IMR-90 (cell line): ENCODE measurements at regions not wholly inside any gene's neighbourhood (a gene's known extent, or its start where the extent isn't known, plus 50 kb on each side); places are given as distances from the start of the nearest gene placed in this dataset.

ENCODE experiments used
- ATAC-seq: fragments of 200-7000 bp; cut with Tn5 transposase; 2 replicates; pipeline ENCODE4 v1.9.1; 2020; ENCODE audit warnings: low read depth, mild to moderate bottlenecking, moderate library complexity
- BruUV-seq: library from RNA; stranded (reverse); fragments of 400-500 nt; replicated peaks from 2 replicates; lab custom pipeline; 2021; lab: Mats Ljungman, UMichigan
- CTCF ChIA-PET: fragments of 300-600 bp; formaldehyde crosslinking; extraction: SDS; loops from one replicate; lab custom pipeline; 2021; ENCODE audit warnings: antibody characterized with exemption; lab: Yijun Ruan, JAX
- POLR2A ChIA-PET: fragments of 300-600 bp; sonication (Branson Sonifier 250); formaldehyde crosslinking; loops from one replicate; lab custom pipeline; 2022; ENCODE audit warnings: antibody characterized with exemption; ENCODE audit not compliant: unreplicated experiment; lab: Charles Lee
- DNase-seq: peaks from one replicate; pipeline ENCODE4 v3.0.0; 2013
- H2AFZ ChIP-seq: replicated peaks from 2 replicates; pipeline ENCODE3; 2013; ENCODE audit warnings: low read length, mild to moderate bottlenecking; ENCODE audit not compliant: poor library complexity
- H2AK5ac ChIP-seq: 2 replicates; pipeline ENCODE4 v1.6.1; 2013; ENCODE audit warnings: low read depth, low read length, inconsistent platforms
- H2AK9ac ChIP-seq: replicated peaks from 2 replicates; pipeline ENCODE3; 2013; ENCODE audit warnings: mild to moderate bottlenecking, low read depth, low read length, moderate library complexity; ENCODE audit not compliant: poor library complexity
- H2BK120ac ChIP-seq: 2 replicates; pipeline ENCODE4 v1.6.1; 2013; ENCODE audit warnings: low read depth, low read length, inconsistent platforms
- H2BK15ac ChIP-seq: 3 replicates; pipeline ENCODE4 v1.6.1; 2013; ENCODE audit warnings: low read depth, low read length, inconsistent platforms
- H2BK20ac ChIP-seq: 2 replicates; pipeline ENCODE4 v1.6.1; 2013; ENCODE audit warnings: low read depth, mild to moderate bottlenecking, inconsistent platforms, low read length, moderate library complexity
- H2BK5ac ChIP-seq: 2 replicates; pipeline ENCODE4 v1.6.1; 2013; ENCODE audit warnings: mild to moderate bottlenecking, low read depth, low read length, inconsistent platforms; ENCODE audit not compliant: poor library complexity, severe bottlenecking
- H3K14ac ChIP-seq: replicated peaks from 2 replicates; pipeline ENCODE4 v1.6.1; 2013; ENCODE audit warnings: low read depth, low read length, inconsistent platforms
- H3K18ac ChIP-seq: 2 replicates; pipeline ENCODE4 v1.6.1; 2013; ENCODE audit warnings: low read depth, low read length, control low read depth
- H3K23ac ChIP-seq: 2 replicates; pipeline ENCODE4 v1.6.1; 2013; ENCODE audit warnings: low read depth, low read length, inconsistent platforms
- H3K27ac ChIP-seq: 2 replicates; pipeline ENCODE4 v1.5.1; 2013; ENCODE audit warnings: mild to moderate bottlenecking, control low read depth, low read length; ENCODE audit not compliant: insufficient read depth
- H3K27me3 ChIP-seq: 2 replicates; pipeline ENCODE4 v1.6.1; 2013; ENCODE audit warnings: low read length; ENCODE audit not compliant: control insufficient read depth, insufficient read depth
- H3K36me3 ChIP-seq: 2 replicates; pipeline ENCODE4 v1.6.1; 2013; ENCODE audit warnings: low read length, mixed read lengths; ENCODE audit not compliant: control insufficient read depth, insufficient read depth
- H3K4ac ChIP-seq: 2 replicates; pipeline ENCODE4 v1.6.1; 2013; ENCODE audit warnings: low read depth, low read length, inconsistent platforms
- H3K4me1 ChIP-seq: 2 replicates; pipeline ENCODE4 v1.6.1; 2013; ENCODE audit warnings: low read length, mixed read lengths; ENCODE audit not compliant: control insufficient read depth, insufficient read depth
- H3K4me2 ChIP-seq: 2 replicates; pipeline ENCODE4 v1.6.1; 2013; ENCODE audit warnings: low read depth, mild to moderate bottlenecking, control low read depth, low read length, moderate library complexity
- H3K4me3 ChIP-seq: 2 replicates; pipeline ENCODE4 v1.5.1; 2013; ENCODE audit warnings: low read depth, mild to moderate bottlenecking, control low read depth, low read length, moderate library complexity; ENCODE audit not compliant: insufficient read depth
- H3K56ac ChIP-seq: 2 replicates; pipeline ENCODE4 v1.6.1; 2013; ENCODE audit warnings: low read length, inconsistent platforms; ENCODE audit not compliant: insufficient read depth; ENCODE audit errors: extremely low read depth
- H3K79me1 ChIP-seq, 2 experiments: 2 replicates each; pipeline ENCODE4 v1.6.1; 2013; ENCODE audit warnings: low read length in 2 of 2, inconsistent platforms in 1 of 2, low read depth in 1 of 2
- H3K9ac ChIP-seq: 2 replicates; pipeline ENCODE4 v1.6.1; 2013; ENCODE audit warnings: low read depth, low read length, control low read depth
- H3K9me1 ChIP-seq: 2 replicates; pipeline ENCODE4 v1.6.1; 2013; ENCODE audit warnings: low read length, inconsistent platforms; ENCODE audit not compliant: insufficient read depth
- H3K9me3 ChIP-seq: 2 replicates; pipeline ENCODE4 v1.6.1; 2013; ENCODE audit warnings: low read length; ENCODE audit not compliant: control insufficient read depth, insufficient read depth
- H4K20me1 ChIP-seq: 2 replicates; pipeline ENCODE4 v1.6.1; 2013; ENCODE audit warnings: low read length, inconsistent platforms; ENCODE audit not compliant: insufficient read depth
- H4K5ac ChIP-seq: 2 replicates; pipeline ENCODE4 v1.6.1; 2013; ENCODE audit warnings: mild to moderate bottlenecking, low read depth, low read length, control low read depth
- H4K8ac ChIP-seq, 2 experiments: 2 replicates each; pipeline ENCODE4 v1.6.1; 2013; ENCODE audit warnings: low read depth in 2 of 2, low read length in 2 of 2, control low read depth in 1 of 2, inconsistent platforms in 1 of 2
- H4K91ac ChIP-seq: 2 replicates; pipeline ENCODE4 v1.6.1; 2013; ENCODE audit warnings: low read depth, low read length, inconsistent platforms; ENCODE audit not compliant: insufficient read depth
- NFE2L2 ChIP-seq: fragments of 150-350 bp; IDR thresholded peaks from 2 replicates; pipeline ENCODE4 v1.6.1; 2016; ENCODE audit warnings: low read depth, mild to moderate bottlenecking, low read length
- POLR2A ChIP-seq: IDR thresholded peaks from 2 replicates; pipeline ENCODE4 v1.6.1; 2012; ENCODE audit warnings: mild to moderate bottlenecking, low read depth, low read length
- WGBS, 2 experiments: methylation state at CpG; one replicate each; pipeline versions ENCODE4 v1.1.5 to v1.1.7; 2013; ENCODE audit warnings: missing lambda C conversion rate in 2 of 2; ENCODE audit not compliant: insufficient read length in 1 of 2; ENCODE audit errors: extremely low coverage in 2 of 2; 5-methylcytosine and 5-hydroxymethylcytosine counted together
- dilution Hi-C: fragments of 300-500 bp; cut with HindIII; formaldehyde crosslinking; loops from one replicate; pipeline ENCODE4 v1.14.3; 2018; ENCODE audit warnings: low sequenced_read_pairs; ENCODE audit not compliant: unreplicated experiment
- in situ Hi-C: fragments of 300-500 bp; cut with MboI; formaldehyde crosslinking; loops from 3 replicates; pipeline ENCODE4 v1.14.3; 2019; ENCODE audit warnings: low sequenced_read_pairs, inconsistent platforms, mixed read lengths
- intact Hi-C: fragments of 100-400 bp; cut with micrococcal nuclease; formaldehyde crosslinking; loops from 2 replicates; pipeline ENCODE4 v1.10.0; 2022
- TF ChIP-seq, protein P1 (sequence below): conservative IDR thresholded peaks from 2 replicates; pipeline ENCODE4 v1.5.1; 2012; ENCODE audit warnings: mild to moderate bottlenecking, low read depth, low read length, improper control_type of control experiment

DNA sequence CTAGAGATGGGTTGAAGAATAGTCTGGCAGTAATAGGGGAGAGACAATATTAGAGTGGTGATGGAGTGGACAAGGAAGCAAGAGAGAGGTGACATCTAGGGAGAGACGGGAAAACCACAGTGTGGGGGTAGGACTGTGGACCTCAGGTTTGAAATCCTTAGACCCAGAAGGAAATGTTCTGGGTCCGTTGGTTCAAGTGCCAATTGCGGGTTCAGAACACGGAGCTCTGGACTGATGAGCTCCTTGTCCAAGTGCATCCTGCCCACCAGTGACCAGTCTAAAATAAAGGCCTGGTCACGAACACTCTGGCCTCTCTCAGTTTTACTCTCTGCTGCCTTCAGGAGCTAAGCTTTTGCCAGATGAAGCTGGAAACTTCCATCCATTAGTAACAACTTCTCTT is 174.0 kb downstream of the LINC00237 start:
- in situ Hi-C loops, result no loop called here
- H2BK120ac ChIP-seq, result no peak overlapping the region
- intact Hi-C loops, result no loop called here
- dilution Hi-C loops, result no loop called here
- no peak for DNase-seq
- H3K9me3 ChIP-seq, result peaks cover 9% of the 10 kb centered on the region; the same call in 1 of the 2 replicates
- ATAC-seq, result no peak
- H3K36me3 ChIP-seq, result no peaks in the 10 kb centered on the region
- H3K4me1 ChIP-seq, result no peaks in the 10 kb centered on the region
- H4K8ac ChIP-seq, result no peak overlapping the region
- H3K18ac ChIP-seq, result no peak overlapping the region
- no peak overlapping the region for H3K23ac ChIP-seq
- no peak overlapping the region for H3K4me2 ChIP-seq
- no peak overlapping the region for H2AFZ ChIP-seq
- H2BK15ac ChIP-seq, result no peak overlapping the region
- no peaks in the 10 kb centered on the region for H3K9me1 ChIP-seq
- H4K91ac ChIP-seq, result no peak overlapping the region
- no peak overlapping the region for H3K9ac ChIP-seq
- ChIA-PET CTCF (interaction anchor here (0.7 kb wide), 1 partner anchor 35 kb away, joined by 4 read pairs; no protein-coding TSS in a partner anchor), POLR2A (no interaction called here)
- WGBS, 2 experiments, result no CpG with 5 or more reads among the region's 5 CpGs
- H3K56ac ChIP-seq, result no peak overlapping the region
- no peak overlapping the region for H4K5ac ChIP-seq
- no peak overlapping the region for H2AK5ac ChIP-seq
- no peak overlapping the region for H3K14ac ChIP-seq
- no peak overlapping the region for H3K27ac ChIP-seq
- no TSS peak for BruUV-seq
- no peaks in the 10 kb centered on the region for H3K27me3 ChIP-seq
- TF ChIP-seq, protein P1, sequence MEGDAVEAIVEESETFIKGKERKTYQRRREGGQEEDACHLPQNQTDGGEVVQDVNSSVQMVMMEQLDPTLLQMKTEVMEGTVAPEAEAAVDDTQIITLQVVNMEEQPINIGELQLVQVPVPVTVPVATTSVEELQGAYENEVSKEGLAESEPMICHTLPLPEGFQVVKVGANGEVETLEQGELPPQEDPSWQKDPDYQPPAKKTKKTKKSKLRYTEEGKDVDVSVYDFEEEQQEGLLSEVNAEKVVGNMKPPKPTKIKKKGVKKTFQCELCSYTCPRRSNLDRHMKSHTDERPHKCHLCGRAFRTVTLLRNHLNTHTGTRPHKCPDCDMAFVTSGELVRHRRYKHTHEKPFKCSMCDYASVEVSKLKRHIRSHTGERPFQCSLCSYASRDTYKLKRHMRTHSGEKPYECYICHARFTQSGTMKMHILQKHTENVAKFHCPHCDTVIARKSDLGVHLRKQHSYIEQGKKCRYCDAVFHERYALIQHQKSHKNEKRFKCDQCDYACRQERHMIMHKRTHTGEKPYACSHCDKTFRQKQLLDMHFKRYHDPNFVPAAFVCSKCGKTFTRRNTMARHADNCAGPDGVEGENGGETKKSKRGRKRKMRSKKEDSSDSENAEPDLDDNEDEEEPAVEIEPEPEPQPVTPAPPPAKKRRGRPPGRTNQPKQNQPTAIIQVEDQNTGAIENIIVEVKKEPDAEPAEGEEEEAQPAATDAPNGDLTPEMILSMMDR, result no peak
- TF ChIP-seq POLR2A (no peak), NFE2L2 (no peak)
- H3K79me1 ChIP-seq, result no peaks in the 10 kb centered on the region
- no peak overlapping the region for H2BK20ac ChIP-seq
- H2BK5ac ChIP-seq, result no peak overlapping the region
- no peak overlapping the region for H2AK9ac ChIP-seq
- no peak overlapping the region for H3K4ac ChIP-seq
- H3K4me3 ChIP-seq, result no peak overlapping the region
- no peaks in the 10 kb centered on the region for H4K20me1 ChIP-seq
